ENCODE measurements at regions not wholly inside any gene's neighbourhood (a gene's known extent, or its start where the extent isn't known, plus 50 kb on each side); places are given as distances from the start of the nearest gene placed in this dataset.

DNA sequence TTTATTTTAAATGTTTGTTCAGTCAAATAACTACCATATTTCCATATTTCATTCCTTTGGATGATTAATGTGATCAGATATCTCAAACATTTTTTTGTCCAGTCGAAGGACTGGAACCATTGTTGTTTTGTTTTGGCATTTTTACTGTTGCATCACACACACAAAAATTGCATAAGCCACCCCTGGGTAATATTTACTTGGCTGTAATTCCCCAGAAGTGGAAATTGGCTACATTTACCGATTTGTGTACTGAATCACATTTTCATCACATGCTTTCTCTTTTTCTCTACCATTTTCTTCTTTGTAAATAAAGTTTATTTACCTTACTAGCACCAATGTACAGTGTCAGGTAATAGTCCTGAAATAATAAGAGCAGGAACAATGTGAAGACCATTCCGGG is 1729.7 kb upstream of the WWC1 start:
- no peaks in the 10 kb centered on the region for H3K27me3 Mint-ChIP-seq
- H3K4me1 Mint-ChIP-seq = no peaks in the 10 kb centered on the region
- no peaks in the 10 kb centered on the region for H3K36me3 Mint-ChIP-seq
- H3K4me3 Mint-ChIP-seq = no peak overlapping the region
- no peak overlapping the region for H3K27ac Mint-ChIP-seq
- H3K9me3 Mint-ChIP-seq = peaks cover 5% of the 10 kb centered on the region
- no peak for DNase-seq

DNA sequence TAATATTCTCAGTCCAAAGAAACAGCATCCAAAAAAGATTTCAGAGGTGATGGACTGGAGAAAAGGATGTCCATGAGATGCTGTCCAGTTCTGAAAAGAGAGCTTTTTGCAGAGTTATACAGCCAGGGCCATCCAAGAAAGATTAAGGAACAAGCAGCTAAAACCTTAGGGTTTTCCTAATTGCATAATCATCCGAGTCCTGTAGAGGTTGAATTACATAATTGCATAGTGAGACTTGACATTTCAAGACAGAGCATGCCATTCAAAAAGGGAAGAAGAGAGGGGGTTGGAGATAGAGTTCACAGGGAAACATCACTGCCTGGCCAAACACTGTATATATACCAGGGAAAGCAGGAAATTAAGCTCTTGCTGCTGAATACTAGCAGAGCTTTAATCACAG is 1729.2 kb upstream of the WWC1 start:
- peaks cover 5% of the 10 kb centered on the region for H3K9me3 Mint-ChIP-seq
- no peak for DNase-seq
- H3K4me1 Mint-ChIP-seq = no peaks in the 10 kb centered on the region
- H3K27ac Mint-ChIP-seq = no peak overlapping the region
- no peak overlapping the region for H3K4me3 Mint-ChIP-seq
- no peaks in the 10 kb centered on the region for H3K27me3 Mint-ChIP-seq
- H3K36me3 Mint-ChIP-seq = no peaks in the 10 kb centered on the region

DNA sequence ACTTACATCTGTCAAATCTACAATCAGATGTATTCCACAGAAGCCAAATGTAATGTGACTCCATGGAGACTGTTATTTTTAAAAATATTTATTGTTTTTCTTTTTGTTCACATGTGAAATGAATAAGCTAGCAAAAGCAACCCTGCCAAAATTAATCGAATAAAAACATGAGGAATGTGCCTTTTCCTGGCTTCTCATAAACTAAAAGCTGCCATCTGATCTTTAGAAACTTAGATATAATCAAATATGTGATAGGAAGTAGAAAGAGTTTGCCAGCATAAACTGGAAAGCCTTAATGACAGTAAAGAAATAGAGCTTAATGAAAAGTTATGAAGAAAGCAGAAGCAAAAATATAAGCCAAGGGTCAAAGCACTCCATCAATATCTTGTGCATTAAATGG is 1724.7 kb upstream of the WWC1 start:
- H3K27me3 Mint-ChIP-seq = no peaks in the 10 kb centered on the region
- no peaks in the 10 kb centered on the region for H3K4me1 Mint-ChIP-seq
- H3K27ac Mint-ChIP-seq = no peak overlapping the region
- no peaks in the 10 kb centered on the region for H3K36me3 Mint-ChIP-seq
- DNase-seq = no peak
- no peak overlapping the region for H3K4me3 Mint-ChIP-seq
- peaks cover 2% of the 10 kb centered on the region for H3K9me3 Mint-ChIP-seq

DNA sequence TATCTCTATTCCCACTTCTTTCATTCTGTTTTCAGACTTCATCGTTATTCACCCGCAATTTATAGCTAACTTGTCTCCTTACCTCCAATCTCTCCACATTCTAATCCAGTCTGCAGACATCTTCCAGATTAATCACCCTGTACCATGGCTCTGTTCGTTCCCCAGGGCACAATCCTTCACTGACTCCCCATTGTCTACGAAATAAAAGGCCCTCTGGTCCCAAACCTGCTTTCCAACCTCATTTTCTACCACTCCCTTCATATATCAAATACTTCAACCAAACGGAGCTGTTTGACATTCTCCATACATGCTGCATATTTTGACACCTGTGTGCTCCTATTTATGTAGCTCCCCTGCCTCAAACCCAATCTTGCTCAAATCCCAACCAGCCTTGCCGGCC is 1720.6 kb upstream of the WWC1 start:
- no peak for DNase-seq
- Mint-ChIP-seq H3K27me3 (no peaks in the 10 kb centered on the region), H3K36me3 (no peaks in the 10 kb centered on the region), H3K27ac (no peak overlapping the region), H3K9me3 (no peaks in the 10 kb centered on the region), H3K4me3 (no peak overlapping the region), H3K4me1 (no peaks in the 10 kb centered on the region)

DNA sequence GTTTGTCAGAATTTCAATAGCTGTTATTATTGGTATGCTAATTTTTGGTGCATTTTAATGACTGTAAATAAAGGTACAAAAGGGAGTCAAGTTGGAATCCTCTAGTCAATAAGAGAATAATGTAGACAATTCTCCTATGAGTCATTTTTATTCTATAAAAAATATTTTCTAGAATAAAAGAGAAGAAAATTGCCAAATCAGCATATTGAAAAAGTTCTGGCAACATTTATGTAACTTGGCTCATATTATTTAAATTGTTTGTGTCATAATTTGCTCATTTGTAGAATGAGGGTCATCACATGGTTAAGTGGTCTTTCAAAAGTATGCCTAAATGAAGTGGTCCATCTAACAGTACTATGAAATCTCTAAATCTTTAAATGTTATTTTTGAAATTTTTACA is 1719.8 kb upstream of the WWC1 start:
- Mint-ChIP-seq H3K9me3 (no peaks in the 10 kb centered on the region), H3K4me1 (no peaks in the 10 kb centered on the region), H3K27ac (no peak overlapping the region), H3K36me3 (no peaks in the 10 kb centered on the region), H3K27me3 (no peaks in the 10 kb centered on the region), H3K4me3 (no peak overlapping the region)
- DNase-seq = no peak

DNA sequence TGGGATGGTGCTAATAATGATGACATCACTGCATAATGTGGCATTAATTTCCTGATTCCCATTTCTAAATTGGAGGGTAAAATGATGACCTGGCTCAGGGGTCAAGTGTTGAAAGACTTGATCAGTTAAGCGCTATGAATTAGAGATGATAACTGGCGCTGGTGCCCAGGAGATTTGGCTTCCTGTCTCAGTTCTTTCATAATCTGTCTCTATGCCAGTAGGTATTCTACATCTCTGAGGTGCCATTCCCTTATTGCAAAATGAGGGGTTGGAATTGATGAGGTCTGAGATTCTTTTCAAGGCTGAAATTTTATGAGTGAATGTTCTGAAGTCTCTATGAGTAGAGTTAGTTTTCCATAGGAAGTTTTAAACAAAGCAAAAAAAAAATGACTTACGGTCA is 1715.1 kb upstream of the WWC1 start:
- H3K27ac Mint-ChIP-seq = no peak overlapping the region
- no peak overlapping the region for H3K4me3 Mint-ChIP-seq
- no peaks in the 10 kb centered on the region for H3K36me3 Mint-ChIP-seq
- H3K27me3 Mint-ChIP-seq = no peaks in the 10 kb centered on the region
- H3K9me3 Mint-ChIP-seq = peaks cover 8% of the 10 kb centered on the region
- no peaks in the 10 kb centered on the region for H3K4me1 Mint-ChIP-seq
- DNase-seq = no peak

DNA sequence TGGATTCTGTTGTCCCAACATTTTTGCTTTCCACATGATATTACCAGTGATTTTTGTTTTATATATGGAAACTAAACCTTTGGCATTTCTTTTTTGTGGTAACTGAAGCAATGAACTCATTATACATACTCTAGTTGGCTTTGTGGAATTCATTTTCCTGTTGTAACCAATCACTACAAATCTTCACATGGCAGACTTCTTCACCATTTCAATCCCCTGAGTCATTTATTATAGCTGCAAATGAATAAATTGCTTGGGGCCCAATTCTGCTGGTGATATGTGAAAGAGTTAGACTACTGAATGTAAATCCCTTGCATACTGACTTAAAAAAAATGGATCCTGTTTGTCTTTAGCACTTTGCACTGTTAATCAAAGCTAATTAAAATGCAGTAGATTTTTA is 1709.6 kb upstream of the WWC1 start:
- no peaks in the 10 kb centered on the region for H3K4me1 Mint-ChIP-seq
- no peak overlapping the region for H3K4me3 Mint-ChIP-seq
- H3K9me3 Mint-ChIP-seq = peaks cover 15% of the 10 kb centered on the region
- DNase-seq = no peak
- no peak overlapping the region for H3K27ac Mint-ChIP-seq
- H3K27me3 Mint-ChIP-seq = no peaks in the 10 kb centered on the region
- no peaks in the 10 kb centered on the region for H3K36me3 Mint-ChIP-seq

DNA sequence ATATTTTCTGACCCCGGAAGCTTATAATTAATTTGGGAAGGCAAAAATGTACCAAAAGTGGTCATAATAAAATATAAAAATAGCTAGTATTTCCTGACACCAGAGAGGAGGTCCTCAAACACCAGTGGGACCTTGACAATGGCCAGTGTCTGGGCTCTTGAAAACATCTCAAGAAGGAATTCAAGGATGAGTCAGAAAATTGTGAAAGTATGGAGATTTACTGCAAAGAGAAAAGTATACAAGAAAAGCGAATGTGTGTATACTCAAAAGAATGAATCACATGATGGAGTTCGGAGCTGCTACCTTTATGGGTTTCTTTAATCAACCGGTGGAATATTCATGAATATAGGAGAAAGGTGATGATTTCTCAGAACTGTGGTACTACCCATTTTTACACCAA is 1709.0 kb upstream of the WWC1 start:
- no peak overlapping the region for H3K27ac Mint-ChIP-seq
- no peak for DNase-seq
- H3K9me3 Mint-ChIP-seq = peaks cover 15% of the 10 kb centered on the region
- no peak overlapping the region for H3K4me3 Mint-ChIP-seq
- no peaks in the 10 kb centered on the region for H3K36me3 Mint-ChIP-seq
- no peaks in the 10 kb centered on the region for H3K4me1 Mint-ChIP-seq
- no peaks in the 10 kb centered on the region for H3K27me3 Mint-ChIP-seq

DNA sequence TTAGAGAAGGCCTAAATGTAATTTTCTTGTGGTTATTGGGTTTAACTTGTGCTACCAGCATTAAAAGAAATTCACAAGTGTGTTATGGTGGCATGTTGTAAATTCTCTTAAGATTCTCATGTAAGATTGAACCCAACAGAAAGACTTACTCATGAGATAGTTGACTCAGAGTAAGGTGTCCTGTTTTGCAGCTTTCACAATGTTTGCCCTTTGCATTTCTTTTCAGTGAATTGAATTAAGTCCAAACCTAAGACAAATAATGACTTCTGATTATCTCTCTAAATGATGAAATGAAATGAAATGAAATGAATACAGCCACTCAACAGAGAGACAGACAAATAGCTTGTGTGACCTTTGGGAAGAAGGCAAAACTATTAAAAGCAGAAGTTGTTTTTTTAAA is 1696.9 kb upstream of the WWC1 start:
- Mint-ChIP-seq H3K4me3 (no peak overlapping the region), H3K4me1 (no peaks in the 10 kb centered on the region), H3K27ac (no peak overlapping the region), H3K36me3 (no peaks in the 10 kb centered on the region), H3K9me3 (peaks cover 8% of the 10 kb centered on the region), H3K27me3 (no peaks in the 10 kb centered on the region)
- DNase-seq = no peak

DNA sequence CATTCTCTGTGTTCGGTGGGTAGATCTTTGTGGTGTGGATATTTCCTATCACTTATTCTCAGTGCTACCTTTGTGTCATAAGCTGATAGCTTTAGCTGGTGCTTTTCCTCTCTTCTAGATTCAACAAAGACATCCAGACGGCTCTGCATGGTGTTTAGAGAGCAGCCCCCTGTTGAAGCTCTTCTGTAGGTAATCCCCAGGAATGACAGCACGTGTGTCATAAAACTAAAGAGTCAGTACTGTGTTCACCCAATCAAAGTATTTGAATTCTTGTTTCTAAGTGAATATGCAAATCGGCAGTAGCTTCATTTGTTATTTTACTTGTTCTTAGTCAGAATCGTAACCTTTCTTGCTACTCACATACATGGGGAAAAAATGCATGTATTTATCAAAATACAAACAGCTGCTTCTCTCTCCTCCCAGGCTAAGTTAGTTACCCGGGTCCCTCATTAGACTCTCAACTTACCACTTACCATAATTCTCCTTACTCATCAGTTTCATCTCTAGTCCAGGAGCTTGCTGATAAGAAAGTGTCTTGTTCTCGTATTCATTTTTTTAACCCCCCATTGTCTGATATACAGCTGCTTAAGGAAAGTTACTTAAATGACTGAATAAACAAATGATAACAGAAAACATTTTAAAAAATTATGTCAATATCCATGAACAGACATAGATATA is 1696.0 kb upstream of the WWC1 start:
- Mint-ChIP-seq H3K4me3 (no peak overlapping the region), H3K36me3 (no peaks in the 10 kb centered on the region), H3K9me3 (peaks cover 8% of the 10 kb centered on the region), H3K4me1 (no peaks in the 10 kb centered on the region), H3K27ac (no peak overlapping the region), H3K27me3 (no peaks in the 10 kb centered on the region)
- no peak for DNase-seq

DNA sequence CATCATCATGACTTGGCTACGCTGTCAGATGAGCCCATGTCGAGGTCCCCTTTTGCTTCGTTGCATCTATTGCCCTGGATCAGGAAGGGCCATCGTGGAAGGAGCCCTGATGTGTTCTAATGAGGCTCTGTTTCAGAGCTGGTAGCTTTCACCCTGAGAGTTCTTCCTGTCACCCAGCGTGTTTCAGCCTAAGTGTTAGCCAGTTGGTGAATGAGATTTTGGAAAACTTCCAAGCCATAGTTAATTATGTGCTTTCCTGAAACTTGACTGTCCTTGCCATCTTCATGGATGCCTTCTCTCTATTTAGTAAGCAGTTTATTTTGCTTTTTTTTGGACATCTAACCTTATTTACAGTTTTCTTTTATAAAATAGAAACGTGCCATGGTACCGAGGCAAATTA is 1695.4 kb upstream of the WWC1 start:
- H3K27me3 Mint-ChIP-seq = no peaks in the 10 kb centered on the region
- no peak for DNase-seq
- H3K4me3 Mint-ChIP-seq = no peak overlapping the region
- H3K36me3 Mint-ChIP-seq = no peaks in the 10 kb centered on the region
- no peak overlapping the region for H3K27ac Mint-ChIP-seq
- H3K9me3 Mint-ChIP-seq = peaks cover 5% of the 10 kb centered on the region
- no peaks in the 10 kb centered on the region for H3K4me1 Mint-ChIP-seq

DNA sequence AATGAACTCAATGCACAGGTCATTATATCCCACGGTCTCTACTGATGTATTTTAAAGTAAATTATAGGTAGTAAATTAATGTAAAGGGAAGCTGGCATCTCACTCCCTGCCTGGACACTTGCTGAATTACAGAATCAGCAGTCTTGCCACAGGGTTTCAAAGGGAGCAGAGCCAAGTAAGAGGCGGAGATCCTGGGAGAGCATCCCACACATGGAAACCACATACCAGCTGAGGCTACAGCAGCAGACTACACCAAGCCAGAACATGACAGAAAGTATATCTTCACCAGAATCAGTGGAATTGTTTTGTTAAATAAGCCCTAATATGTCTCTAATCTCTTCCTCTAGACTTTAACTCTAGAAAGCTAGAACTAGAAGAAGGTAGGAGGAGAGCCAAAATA is 1689.2 kb upstream of the WWC1 start:
- Mint-ChIP-seq H3K9me3 (peaks cover 13% of the 10 kb centered on the region), H3K36me3 (no peaks in the 10 kb centered on the region), H3K4me3 (no peak overlapping the region), H3K4me1 (no peaks in the 10 kb centered on the region), H3K27ac (no peak overlapping the region), H3K27me3 (no peaks in the 10 kb centered on the region)
- no peak for DNase-seq

DNA sequence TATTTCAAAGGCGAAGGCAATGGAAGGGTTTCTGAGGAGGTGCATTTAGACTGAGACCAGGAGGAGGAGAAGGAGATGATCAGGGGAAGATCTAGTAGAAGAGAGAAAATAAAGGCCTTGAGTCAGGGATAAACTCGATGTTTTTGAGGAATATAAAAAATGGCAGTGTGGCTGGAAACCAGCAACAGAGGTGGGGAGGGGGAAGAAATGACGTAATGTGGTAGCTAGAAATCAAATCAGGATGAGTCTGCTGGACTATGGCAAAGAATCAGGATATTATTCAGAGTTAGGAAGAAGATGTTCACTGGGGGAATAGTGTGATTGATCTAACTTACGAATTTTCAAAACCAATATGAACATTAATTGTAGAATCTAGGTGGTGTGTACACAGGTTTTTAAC is 1673.9 kb upstream of the WWC1 start:
- Mint-ChIP-seq H3K9me3 (peaks cover 11% of the 10 kb centered on the region), H3K4me3 (no peak overlapping the region), H3K4me1 (no peaks in the 10 kb centered on the region), H3K27ac (no peak overlapping the region), H3K27me3 (no peaks in the 10 kb centered on the region), H3K36me3 (no peaks in the 10 kb centered on the region)
- no peak for DNase-seq

DNA sequence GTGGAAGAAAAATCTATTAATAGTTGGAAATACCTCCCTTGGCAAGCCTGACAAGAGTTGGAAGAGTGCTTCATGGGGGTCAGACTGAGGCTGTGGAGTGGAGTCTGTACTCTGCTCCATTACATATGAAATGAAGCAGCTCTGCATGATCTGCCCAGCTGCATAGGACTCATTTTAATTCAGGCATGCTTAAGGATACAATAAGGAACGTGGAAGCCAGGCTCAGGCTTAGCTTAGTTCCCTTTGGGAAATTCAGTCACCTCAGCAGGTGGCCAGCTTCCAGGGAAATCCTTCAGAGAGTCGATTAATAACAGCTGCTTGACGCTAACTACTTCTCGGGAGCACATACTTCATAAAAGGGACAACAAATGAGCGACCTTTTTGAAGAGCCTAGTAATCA is 1672.9 kb upstream of the WWC1 start:
- Mint-ChIP-seq H3K4me3 (no peak overlapping the region), H3K27me3 (no peaks in the 10 kb centered on the region), H3K9me3 (peaks cover 13% of the 10 kb centered on the region), H3K4me1 (no peaks in the 10 kb centered on the region), H3K27ac (no peak overlapping the region), H3K36me3 (no peaks in the 10 kb centered on the region)
- no peak for DNase-seq

DNA sequence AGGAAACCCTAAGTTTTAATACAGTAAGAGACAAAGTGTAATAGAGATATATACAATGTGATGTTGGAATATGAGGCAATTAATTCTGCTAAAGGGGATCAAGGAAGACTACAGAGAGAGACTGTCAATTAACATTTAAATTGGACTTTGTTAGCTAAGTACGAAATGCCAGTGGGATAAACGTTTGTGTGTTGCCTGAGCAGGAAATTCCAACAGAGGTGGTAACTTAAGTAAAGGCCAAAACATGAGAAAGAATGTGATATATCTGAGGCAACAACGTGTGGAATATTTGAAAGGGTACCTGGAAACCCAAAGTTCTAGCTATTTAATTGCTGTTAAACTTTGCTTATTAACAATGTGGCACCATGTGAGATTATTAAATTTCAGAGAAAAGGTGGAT is 1666.9 kb upstream of the WWC1 start:
- H3K27ac Mint-ChIP-seq = no peak overlapping the region
- DNase-seq = no peak
- no peaks in the 10 kb centered on the region for H3K27me3 Mint-ChIP-seq
- H3K36me3 Mint-ChIP-seq = no peaks in the 10 kb centered on the region
- H3K4me1 Mint-ChIP-seq = no peaks in the 10 kb centered on the region
- H3K9me3 Mint-ChIP-seq = peaks cover 9% of the 10 kb centered on the region
- no peak overlapping the region for H3K4me3 Mint-ChIP-seq

DNA sequence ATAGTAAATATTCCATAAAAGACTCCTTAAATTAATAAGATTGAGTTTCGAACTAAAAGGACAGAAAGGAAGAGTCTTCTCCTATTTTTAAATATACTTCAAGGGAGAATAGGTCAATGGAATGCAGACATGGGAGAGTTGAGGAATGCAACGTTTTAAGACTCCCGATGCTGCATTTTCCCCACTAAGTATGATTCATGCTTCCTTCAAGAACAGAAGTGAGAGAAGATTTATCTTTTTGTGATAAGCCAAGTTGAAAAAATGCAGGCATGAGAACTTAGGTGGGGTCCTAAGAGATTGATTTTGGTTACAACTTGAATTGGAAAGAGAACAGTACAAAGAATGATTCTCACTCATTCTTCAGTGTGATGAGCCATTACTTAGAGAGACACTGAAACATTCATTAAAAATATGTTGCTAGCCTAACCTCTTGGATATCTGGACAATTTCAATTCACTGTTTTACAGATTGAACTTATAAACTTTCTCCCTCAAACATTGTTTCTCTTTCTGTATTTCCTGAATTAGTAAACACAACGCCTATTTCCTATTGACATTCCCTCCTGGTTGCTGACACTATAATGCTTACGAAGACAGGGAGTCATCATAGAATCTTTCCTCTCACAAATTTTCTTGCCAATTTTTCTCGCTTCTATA is 1666.1 kb upstream of the WWC1 start:
- Mint-ChIP-seq H3K27me3 (no peaks in the 10 kb centered on the region), H3K27ac (no peak overlapping the region), H3K9me3 (peaks cover 6% of the 10 kb centered on the region), H3K36me3 (no peaks in the 10 kb centered on the region), H3K4me3 (no peak overlapping the region), H3K4me1 (no peaks in the 10 kb centered on the region)
- no peak for DNase-seq

All from activated naive CD8-positive, alpha-beta T cell treated with anti-CD3 and anti-CD28 coated beads for 36 hours (primary cell).